Liver (tissue), 8 donors: ENCODE measurements at regions not wholly inside any gene's neighbourhood (a gene's known extent, or its start where the extent isn't known, plus 50 kb on each side); places are given as distances from the start of the nearest gene placed in this dataset.

ENCODE experiments used
- DNase-seq: peaks from one replicate; pipeline ENCODE4 v3.0.0-alpha.2; 2017; ENCODE audit warnings: low spot score
- H3K27ac ChIP-seq, 2 donors: one replicate each; pipeline ENCODE4 v1.7.0; 2013; ENCODE audit warnings: inconsistent platforms in 2 of 2, low read length in 2 of 2, control low read depth in 1 of 2, low read depth in 1 of 2, mild to moderate bottlenecking in 1 of 2
- H3K27me3 ChIP-seq, 4 donors: one replicate each; pipeline versions ENCODE4 v1.6.1 to v1.7.0; 2013; ENCODE audit warnings: low read length in 3 of 4, inconsistent platforms in 1 of 4, mild to moderate bottlenecking in 1 of 4, moderate library complexity in 1 of 4; ENCODE audit not compliant: control insufficient read depth in 4 of 4, insufficient read depth in 4 of 4
- H3K36me3 ChIP-seq, 4 donors: one replicate each; pipeline versions ENCODE4 v1.6.1 to v1.7.0; 2013; ENCODE audit warnings: low read length in 3 of 4, mild to moderate bottlenecking in 3 of 4, low read depth in 1 of 4, moderate library complexity in 1 of 4; ENCODE audit not compliant: control insufficient read depth in 4 of 4, insufficient read depth in 3 of 4
- H3K4me1 ChIP-seq, 4 donors: one replicate each; pipeline versions ENCODE4 v1.6.1 to v1.7.0; 2013; ENCODE audit warnings: low read length in 3 of 4, mild to moderate bottlenecking in 3 of 4, moderate library complexity in 1 of 4; ENCODE audit not compliant: control insufficient read depth in 4 of 4, insufficient read depth in 4 of 4
- H3K4me3 ChIP-seq, 3 donors: one replicate each; pipeline versions ENCODE4 v1.6.1 to v1.7.0; 2013; ENCODE audit warnings: low read length in 3 of 3, control low read depth in 1 of 3, low read depth in 1 of 3, mild to moderate bottlenecking in 1 of 3
- H3K9ac ChIP-seq, 2 donors: one replicate each; pipeline ENCODE4 v1.7.0; 2013; ENCODE audit warnings: low read length in 2 of 2, mild to moderate bottlenecking in 2 of 2, moderate library complexity in 2 of 2, control low read depth in 1 of 2, low read depth in 1 of 2
- H3K9me3 ChIP-seq, 4 donors: one replicate each; pipeline versions ENCODE4 v1.6.1 to v1.7.0; 2013; ENCODE audit warnings: low read length in 3 of 4; ENCODE audit not compliant: control insufficient read depth in 4 of 4
- EGR1 ChIP-seq, 2 donors: IDR thresholded peaks; 2 replicates each; pipeline ENCODE4 v1.6.1; 2016 to 2018; ENCODE audit warnings: antibody characterized with exemption in 2 of 2, low read depth in 2 of 2
- FOXA1 ChIP-seq: IDR thresholded peaks from 2 replicates; pipeline ENCODE4 v1.6.1; 2016; ENCODE audit warnings: antibody characterized with exemption
- GABPA ChIP-seq, 2 donors: IDR thresholded peaks in 1 of 2; conservative IDR thresholded peaks in 1 of 2; 2 replicates each; pipeline ENCODE4 v1.6.1; 2016; ENCODE audit warnings: antibody characterized with exemption in 2 of 2, mild to moderate bottlenecking in 1 of 2, moderate library complexity in 1 of 2
- HNF4A ChIP-seq, 2 donors: conservative IDR thresholded peaks; 2 replicates each; pipeline ENCODE4 v1.6.1; 2016; ENCODE audit warnings: antibody characterized with exemption in 2 of 2, mild to moderate bottlenecking in 2 of 2
- HNF4G ChIP-seq: IDR thresholded peaks from 2 replicates; pipeline ENCODE4 v1.6.1; 2016; ENCODE audit warnings: antibody characterized with exemption
- JUND ChIP-seq, 2 donors: IDR thresholded peaks; 2 replicates each; pipeline ENCODE4 v1.6.1; 2016; ENCODE audit warnings: antibody characterized with exemption in 2 of 2
- NR2F2 ChIP-seq: IDR thresholded peaks from 2 replicates; pipeline ENCODE4 v1.6.1; 2016; ENCODE audit warnings: antibody characterized with exemption
- RAD21 ChIP-seq, 2 donors: IDR thresholded peaks; 2 replicates each; pipeline ENCODE4 v1.6.1; 2016; ENCODE audit warnings: antibody characterized with exemption in 2 of 2, mild to moderate bottlenecking in 2 of 2
- RXRA ChIP-seq, 2 donors: IDR thresholded peaks; 2 replicates each; pipeline ENCODE4 v1.6.1; 2017 to 2018; ENCODE audit warnings: antibody characterized with exemption in 2 of 2, mild to moderate bottlenecking in 1 of 2
- SP1 ChIP-seq: IDR thresholded peaks from 2 replicates; pipeline ENCODE4 v1.6.1; 2018; ENCODE audit warnings: antibody characterized with exemption, mild to moderate bottlenecking
- TAF1 ChIP-seq: conservative IDR thresholded peaks from 2 replicates; pipeline ENCODE4 v1.6.1; 2016; ENCODE audit warnings: antibody characterized with exemption, mild to moderate bottlenecking
- YY1 ChIP-seq: IDR thresholded peaks from 2 replicates; pipeline ENCODE4 v1.6.1; 2016; ENCODE audit warnings: antibody characterized with exemption, mild to moderate bottlenecking
- whole genome bisulfite sequencing: extraction: QIAGEN DNeasy Blood & Tissue Kit; methylation state at CpG from one replicate; pipeline ENCODE4 v1.1.7; 2013; 5-methylcytosine and 5-hydroxymethylcytosine counted together
- TF ChIP-seq, protein P1 (sequence below): IDR thresholded peaks from 2 replicates; pipeline ENCODE4 v1.6.1; 2016; ENCODE audit warnings: antibody characterized with exemption, mild to moderate bottlenecking
- TF ChIP-seq, protein P2 (sequence below): IDR thresholded peaks from 2 replicates; pipeline ENCODE4 v1.6.1; 2016; ENCODE audit warnings: antibody characterized with exemption
- TF ChIP-seq, protein P3 (sequence below): fragments of 150-350 bp; IDR thresholded peaks from 2 replicates; pipeline ENCODE4 v1.5.1; 2017; ENCODE audit warnings: improper control_type of control experiment, low read depth, low read length; ENCODE audit not compliant: missing input control
- TF ChIP-seq, protein P4 (sequence below): IDR thresholded peaks from 2 replicates; pipeline ENCODE4 v1.6.1; 2016; ENCODE audit warnings: antibody characterized with exemption
- TF ChIP-seq, protein P5 (sequence below): IDR thresholded peaks from 2 replicates; pipeline ENCODE4 v1.6.1; 2016; ENCODE audit warnings: antibody characterized with exemption
- donor health status: healthy.
- donor health status: healthy.
- donor health status: healthy.
- donor health status: healthy.
- donor health status: healthy.

DNA sequence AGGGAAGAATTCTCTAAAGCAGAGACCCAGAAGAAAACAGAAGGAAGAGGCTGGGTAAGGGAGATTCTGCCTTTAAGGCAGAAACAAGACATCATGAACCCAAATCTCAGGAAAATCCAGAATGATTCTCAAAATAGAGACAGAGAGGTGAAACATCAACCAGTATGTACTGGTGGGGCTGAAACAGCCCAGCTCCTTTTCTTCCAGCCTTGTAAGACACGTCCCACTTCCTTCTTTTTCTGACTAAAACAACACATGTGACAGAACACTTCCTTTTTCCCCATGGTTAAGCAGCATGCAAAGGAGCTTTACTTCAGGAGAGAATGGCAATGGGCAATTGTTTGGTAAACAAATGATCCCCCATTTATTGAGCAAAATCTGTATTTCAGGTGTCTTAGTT lies 230.8 kb upstream of the NR4A3 start:
- Histone ChIP-seq H3K27ac (peak overlapping the region in 1 of 2 donors; percentile 18), H3K36me3 (no peaks in the 10 kb centered on the region), H3K4me3 (no peak overlapping the region), H3K9me3 (no peaks in the 10 kb centered on the region), H3K9ac (no peak overlapping the region), H3K4me1 (no peaks in the 10 kb centered on the region), H3K27me3 (no peaks in the 10 kb centered on the region)
- WGBS: 59% methylated on average over 1 of the region's 1 CpG
- no peak for DNase-seq
- TF ChIP-seq, protein P1, sequence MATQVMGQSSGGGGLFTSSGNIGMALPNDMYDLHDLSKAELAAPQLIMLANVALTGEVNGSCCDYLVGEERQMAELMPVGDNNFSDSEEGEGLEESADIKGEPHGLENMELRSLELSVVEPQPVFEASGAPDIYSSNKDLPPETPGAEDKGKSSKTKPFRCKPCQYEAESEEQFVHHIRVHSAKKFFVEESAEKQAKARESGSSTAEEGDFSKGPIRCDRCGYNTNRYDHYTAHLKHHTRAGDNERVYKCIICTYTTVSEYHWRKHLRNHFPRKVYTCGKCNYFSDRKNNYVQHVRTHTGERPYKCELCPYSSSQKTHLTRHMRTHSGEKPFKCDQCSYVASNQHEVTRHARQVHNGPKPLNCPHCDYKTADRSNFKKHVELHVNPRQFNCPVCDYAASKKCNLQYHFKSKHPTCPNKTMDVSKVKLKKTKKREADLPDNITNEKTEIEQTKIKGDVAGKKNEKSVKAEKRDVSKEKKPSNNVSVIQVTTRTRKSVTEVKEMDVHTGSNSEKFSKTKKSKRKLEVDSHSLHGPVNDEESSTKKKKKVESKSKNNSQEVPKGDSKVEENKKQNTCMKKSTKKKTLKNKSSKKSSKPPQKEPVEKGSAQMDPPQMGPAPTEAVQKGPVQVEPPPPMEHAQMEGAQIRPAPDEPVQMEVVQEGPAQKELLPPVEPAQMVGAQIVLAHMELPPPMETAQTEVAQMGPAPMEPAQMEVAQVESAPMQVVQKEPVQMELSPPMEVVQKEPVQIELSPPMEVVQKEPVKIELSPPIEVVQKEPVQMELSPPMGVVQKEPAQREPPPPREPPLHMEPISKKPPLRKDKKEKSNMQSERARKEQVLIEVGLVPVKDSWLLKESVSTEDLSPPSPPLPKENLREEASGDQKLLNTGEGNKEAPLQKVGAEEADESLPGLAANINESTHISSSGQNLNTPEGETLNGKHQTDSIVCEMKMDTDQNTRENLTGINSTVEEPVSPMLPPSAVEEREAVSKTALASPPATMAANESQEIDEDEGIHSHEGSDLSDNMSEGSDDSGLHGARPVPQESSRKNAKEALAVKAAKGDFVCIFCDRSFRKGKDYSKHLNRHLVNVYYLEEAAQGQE: no peak
- TF ChIP-seq, protein P2, sequence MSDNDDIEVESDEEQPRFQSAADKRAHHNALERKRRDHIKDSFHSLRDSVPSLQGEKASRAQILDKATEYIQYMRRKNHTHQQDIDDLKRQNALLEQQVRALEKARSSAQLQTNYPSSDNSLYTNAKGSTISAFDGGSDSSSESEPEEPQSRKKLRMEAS: no peak
- TF ChIP-seq, protein P3, sequence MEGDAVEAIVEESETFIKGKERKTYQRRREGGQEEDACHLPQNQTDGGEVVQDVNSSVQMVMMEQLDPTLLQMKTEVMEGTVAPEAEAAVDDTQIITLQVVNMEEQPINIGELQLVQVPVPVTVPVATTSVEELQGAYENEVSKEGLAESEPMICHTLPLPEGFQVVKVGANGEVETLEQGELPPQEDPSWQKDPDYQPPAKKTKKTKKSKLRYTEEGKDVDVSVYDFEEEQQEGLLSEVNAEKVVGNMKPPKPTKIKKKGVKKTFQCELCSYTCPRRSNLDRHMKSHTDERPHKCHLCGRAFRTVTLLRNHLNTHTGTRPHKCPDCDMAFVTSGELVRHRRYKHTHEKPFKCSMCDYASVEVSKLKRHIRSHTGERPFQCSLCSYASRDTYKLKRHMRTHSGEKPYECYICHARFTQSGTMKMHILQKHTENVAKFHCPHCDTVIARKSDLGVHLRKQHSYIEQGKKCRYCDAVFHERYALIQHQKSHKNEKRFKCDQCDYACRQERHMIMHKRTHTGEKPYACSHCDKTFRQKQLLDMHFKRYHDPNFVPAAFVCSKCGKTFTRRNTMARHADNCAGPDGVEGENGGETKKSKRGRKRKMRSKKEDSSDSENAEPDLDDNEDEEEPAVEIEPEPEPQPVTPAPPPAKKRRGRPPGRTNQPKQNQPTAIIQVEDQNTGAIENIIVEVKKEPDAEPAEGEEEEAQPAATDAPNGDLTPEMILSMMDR: no peak
- TF ChIP-seq JUND (IDR thresholded peaks at IDR 0.05) (no peak), FOXA1 (no peak), HNF4A (conservative IDR thresholded peaks at IDR 0.05) (no peak), YY1 (no peak), TAF1 (no peak), EGR1 (IDR thresholded peaks at IDR 0.05; ENCODE audit: low read depth in 2 of 2) (no peak), RAD21 (IDR thresholded peaks at IDR 0.05) (no peak), RXRA (IDR thresholded peaks at IDR 0.05) (no peak), NR2F2 (no peak), SP1 (no peak), GABPA (IDR thresholded peaks at IDR 0.05 in 1 of 2, conservative IDR thresholded peaks at IDR 0.05 in 1 of 2) (no peak), HNF4G (no peak)
- TF ChIP-seq, protein P4, sequence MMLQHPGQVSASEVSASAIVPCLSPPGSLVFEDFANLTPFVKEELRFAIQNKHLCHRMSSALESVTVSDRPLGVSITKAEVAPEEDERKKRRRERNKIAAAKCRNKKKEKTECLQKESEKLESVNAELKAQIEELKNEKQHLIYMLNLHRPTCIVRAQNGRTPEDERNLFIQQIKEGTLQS: no peak
- TF ChIP-seq, protein P5, sequence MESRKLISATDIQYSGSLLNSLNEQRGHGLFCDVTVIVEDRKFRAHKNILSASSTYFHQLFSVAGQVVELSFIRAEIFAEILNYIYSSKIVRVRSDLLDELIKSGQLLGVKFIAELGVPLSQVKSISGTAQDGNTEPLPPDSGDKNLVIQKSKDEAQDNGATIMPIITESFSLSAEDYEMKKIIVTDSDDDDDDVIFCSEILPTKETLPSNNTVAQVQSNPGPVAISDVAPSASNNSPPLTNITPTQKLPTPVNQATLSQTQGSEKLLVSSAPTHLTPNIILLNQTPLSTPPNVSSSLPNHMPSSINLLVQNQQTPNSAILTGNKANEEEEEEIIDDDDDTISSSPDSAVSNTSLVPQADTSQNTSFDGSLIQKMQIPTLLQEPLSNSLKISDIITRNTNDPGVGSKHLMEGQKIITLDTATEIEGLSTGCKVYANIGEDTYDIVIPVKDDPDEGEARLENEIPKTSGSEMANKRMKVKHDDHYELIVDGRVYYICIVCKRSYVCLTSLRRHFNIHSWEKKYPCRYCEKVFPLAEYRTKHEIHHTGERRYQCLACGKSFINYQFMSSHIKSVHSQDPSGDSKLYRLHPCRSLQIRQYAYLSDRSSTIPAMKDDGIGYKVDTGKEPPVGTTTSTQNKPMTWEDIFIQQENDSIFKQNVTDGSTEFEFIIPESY: no peak

DNA sequence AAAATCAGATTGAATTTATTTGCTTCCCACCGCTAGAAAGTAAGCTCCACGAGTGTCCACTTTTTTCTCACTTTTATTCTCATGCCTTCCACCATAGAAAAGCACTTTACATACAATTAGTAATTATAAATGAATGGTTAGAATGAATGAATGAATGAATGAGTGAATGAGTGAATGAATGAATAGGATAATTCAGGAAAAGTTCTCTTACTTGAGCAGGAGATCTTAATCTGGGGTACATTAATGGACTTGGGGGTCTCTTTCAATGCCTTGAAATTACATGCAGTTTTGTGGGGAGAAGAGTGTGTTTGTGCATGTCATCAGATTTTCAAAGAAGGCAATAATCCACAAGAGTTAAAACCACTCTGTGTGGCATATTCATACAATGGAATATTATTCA lies 229.9 kb upstream of the NR4A3 start:
- H3K36me3 ChIP-seq: no peaks in the 10 kb centered on the region
- no peak overlapping the region for H3K9ac ChIP-seq
- 96% methylated on average over 2 of the region's 2 CpGs for WGBS
- no peaks in the 10 kb centered on the region for H3K9me3 ChIP-seq
- DNase-seq: no peak
- H3K4me3 ChIP-seq: no peak overlapping the region
- H3K27ac ChIP-seq: no peak overlapping the region
- TF ChIP-seq HNF4G (no peak), TAF1 (no peak), RXRA (IDR thresholded peaks at IDR 0.05) (no peak), GABPA (IDR thresholded peaks at IDR 0.05 in 1 of 2, conservative IDR thresholded peaks at IDR 0.05 in 1 of 2) (no peak), HNF4A (conservative IDR thresholded peaks at IDR 0.05) (no peak), NR2F2 (no peak), FOXA1 (no peak)
- H3K4me1 ChIP-seq: no peaks in the 10 kb centered on the region
- H3K27me3 ChIP-seq: no peaks in the 10 kb centered on the region
